ENCODE measurements at regions not wholly inside any gene's neighbourhood (a gene's known extent, or its start where the extent isn't known, plus 50 kb on each side); places are given as distances from the start of the nearest gene placed in this dataset.

- TF ChIP-seq, protein P1, sequence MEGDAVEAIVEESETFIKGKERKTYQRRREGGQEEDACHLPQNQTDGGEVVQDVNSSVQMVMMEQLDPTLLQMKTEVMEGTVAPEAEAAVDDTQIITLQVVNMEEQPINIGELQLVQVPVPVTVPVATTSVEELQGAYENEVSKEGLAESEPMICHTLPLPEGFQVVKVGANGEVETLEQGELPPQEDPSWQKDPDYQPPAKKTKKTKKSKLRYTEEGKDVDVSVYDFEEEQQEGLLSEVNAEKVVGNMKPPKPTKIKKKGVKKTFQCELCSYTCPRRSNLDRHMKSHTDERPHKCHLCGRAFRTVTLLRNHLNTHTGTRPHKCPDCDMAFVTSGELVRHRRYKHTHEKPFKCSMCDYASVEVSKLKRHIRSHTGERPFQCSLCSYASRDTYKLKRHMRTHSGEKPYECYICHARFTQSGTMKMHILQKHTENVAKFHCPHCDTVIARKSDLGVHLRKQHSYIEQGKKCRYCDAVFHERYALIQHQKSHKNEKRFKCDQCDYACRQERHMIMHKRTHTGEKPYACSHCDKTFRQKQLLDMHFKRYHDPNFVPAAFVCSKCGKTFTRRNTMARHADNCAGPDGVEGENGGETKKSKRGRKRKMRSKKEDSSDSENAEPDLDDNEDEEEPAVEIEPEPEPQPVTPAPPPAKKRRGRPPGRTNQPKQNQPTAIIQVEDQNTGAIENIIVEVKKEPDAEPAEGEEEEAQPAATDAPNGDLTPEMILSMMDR (IDR thresholded peaks at IDR 0.05): no peak
- TF ChIP-seq POLR2A (IDR thresholded peaks at IDR 0.05): no peak
- WGBS, 2 donors: 60 to 94% methylated on average over 2 of the region's 2 CpGs
Measured at GRCh38 chr6:109306733-109307132, 75.5 kb downstream of the CD164 start.

GRCh38 chr6:109305028-109305427 lies 77.2 kb downstream of the CD164 start:
- DNase-seq (ENCODE audit: low spot score in 2 of 2): no peak
- intact Hi-C loops (cut with DNase I; ENCODE audit: low total_unique reads): no loop called here
- no peak overlapping the region for H3K4me3 ChIP-seq (ENCODE audit: low read depth, poor library complexity, severe bottlenecking)
- TF ChIP-seq, protein P1 (IDR thresholded peaks at IDR 0.05): no peak
- TF ChIP-seq POLR2A (IDR thresholded peaks at IDR 0.05): no peak

More at GRCh38 chr6:109306733-109307132, 75.5 kb downstream of the CD164 start:
- intact Hi-C loops (cut with DNase I; ENCODE audit: low total_unique reads): no loop called here
- no peak for DNase-seq (ENCODE audit: low spot score in 2 of 2)
- H3K4me3 ChIP-seq (ENCODE audit: low read depth, poor library complexity, severe bottlenecking): no peak overlapping the region

GRCh38 chr6:109304284-109305015 lies 77.8 kb downstream of the CD164 start:
- intact Hi-C loops (cut with DNase I; ENCODE audit: low total_unique reads): no loop called here
- TF ChIP-seq, protein P1 (IDR thresholded peaks at IDR 0.05): no peak
- no peak for TF ChIP-seq POLR2A (IDR thresholded peaks at IDR 0.05)
- 29 to 64% methylated on average over 3 of the region's 3 CpGs for WGBS, 2 donors
- no peak overlapping the region for H3K4me3 ChIP-seq (ENCODE audit: low read depth, poor library complexity, severe bottlenecking)
- DNase-seq (ENCODE audit: low spot score in 2 of 2): no peak

GRCh38 chr6:109303640-109304283 lies 78.5 kb downstream of the CD164 start:
- H3K4me3 ChIP-seq (ENCODE audit: low read depth, poor library complexity, severe bottlenecking): no peak overlapping the region
- TF ChIP-seq POLR2A (IDR thresholded peaks at IDR 0.05): no peak
- TF ChIP-seq, protein P1 (IDR thresholded peaks at IDR 0.05): no peak
- no peak for DNase-seq (ENCODE audit: low spot score in 2 of 2)
- WGBS, 2 donors: 51 to 58% methylated on average over 6 of the region's 6 CpGs
- intact Hi-C loops (cut with DNase I; ENCODE audit: low total_unique reads): no loop called here

DNA sequence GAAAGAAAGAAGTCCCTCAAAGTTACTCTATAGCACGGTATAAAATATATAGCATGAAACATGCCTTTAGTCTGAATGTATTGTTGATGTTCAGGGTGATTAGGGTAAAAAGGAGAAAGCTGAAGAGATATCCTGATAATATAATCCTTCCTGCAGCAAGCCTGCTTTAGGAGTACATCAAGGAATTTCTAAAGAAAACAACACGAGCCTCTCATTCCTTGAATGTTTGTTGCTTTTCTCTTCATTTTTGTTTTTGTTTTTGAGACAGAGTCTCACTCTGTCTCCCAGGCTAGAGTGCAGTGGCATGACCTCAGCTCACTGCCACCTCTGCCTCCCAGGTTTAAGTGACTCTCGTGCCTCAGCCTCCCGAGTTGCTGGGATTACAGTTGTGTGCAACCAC lies 79.1 kb downstream of the CD164 start:
- WGBS, 2 donors: 91 to 96% methylated on average over 4 of the region's 4 CpGs
- no peak for DNase-seq (ENCODE audit: low spot score in 2 of 2)
- no peak overlapping the region for H3K4me3 ChIP-seq (ENCODE audit: low read depth, poor library complexity, severe bottlenecking)
- no peak for TF ChIP-seq POLR2A (IDR thresholded peaks at IDR 0.05)
- TF ChIP-seq, protein P1 (IDR thresholded peaks at IDR 0.05): no peak
- intact Hi-C loops (cut with DNase I; ENCODE audit: low total_unique reads): no loop called here

All from lower leg skin (tissue), 4 donors.